ENCODE measurements at regions not wholly inside any gene's neighbourhood (a gene's known extent, or its start where the extent isn't known, plus 50 kb on each side); places are given as distances from the start of the nearest gene placed in this dataset.

- no peak for TF ChIP-seq CTCF (IDR thresholded peaks at IDR 0.05; ENCODE audit: extremely low read depth in 1 of 2, insufficient read depth in 1 of 2, low read depth in 1 of 2, low read length in 2 of 2)
- TF ChIP-seq JUN (IDR thresholded peaks at IDR 0.05; ENCODE audit: borderline replicate concordance, insufficient read depth, insufficient read length, low read depth), result no peak
- no peak for TF ChIP-seq POLR2AphosphoS5 (IDR thresholded peaks at IDR 0.05; ENCODE audit: insufficient read depth, low read depth, low read length)
- TF ChIP-seq MAX (IDR thresholded peaks at IDR 0.05; ENCODE audit: insufficient read depth, insufficient read length), result no peak
- TF ChIP-seq EZH2 (IDR thresholded peaks at IDR 0.05; ENCODE audit: borderline replicate concordance, low read depth, low read length, severe bottlenecking), result no peak
- TF ChIP-seq GATA2 (IDR thresholded peaks at IDR 0.05; ENCODE audit: insufficient read depth, insufficient read length, low read depth, low read length), result no peak
- no peak for TF ChIP-seq POLR2A (IDR thresholded peaks at IDR 0.05; ENCODE audit: low read depth, low read length)
These were observed 286.7 kb upstream of the IRX4 start for GRCh38 chr5:2169430-2169808.

Measured in endothelial cell of umbilical vein (primary cell).